ENCODE measurements at regions not wholly inside any gene's neighbourhood (a gene's known extent, or its start where the extent isn't known, plus 50 kb on each side); places are given as distances from the start of the nearest gene placed in this dataset.

DNA sequence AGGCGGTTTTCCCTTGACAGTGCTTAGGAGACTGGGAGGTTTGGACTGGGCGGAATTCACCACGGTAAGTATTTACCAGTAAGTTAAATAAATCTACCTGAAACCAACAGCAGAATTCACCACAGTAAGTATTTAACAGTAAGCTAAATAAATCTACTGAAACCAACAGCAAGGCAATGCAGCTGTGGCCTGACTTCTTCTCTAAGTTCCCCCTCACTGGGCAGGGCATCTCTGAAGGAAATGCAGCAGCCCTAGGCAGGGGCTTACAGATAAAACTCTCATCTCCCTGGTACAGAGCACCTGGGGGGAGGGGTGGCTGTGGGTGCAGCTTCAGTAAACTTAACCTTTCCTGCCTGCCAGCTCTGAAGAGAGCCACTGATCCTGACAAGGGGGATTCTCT lies 432.5 kb upstream of the LRRTM1 start:
- H3K36me3 Mint-ChIP-seq = no peaks in the 10 kb centered on the region
- H3K36me3 ChIP-seq (ENCODE audit: control insufficient read depth in 2 of 2, extremely low read depth in 1 of 2, insufficient read depth in 1 of 2, low read length in 1 of 2) = no peaks in the 10 kb centered on the region
- POLR2A ChIA-PET = no interaction called here
- H3K27me3 ChIP-seq (replicated peaks in 1 of 2; ENCODE audit: control insufficient read depth in 2 of 2, extremely low read depth in 1 of 2, insufficient read depth in 2 of 2, low read length in 1 of 2) = no peaks in the 10 kb centered on the region
- no peaks in the 10 kb centered on the region for H3K4me1 ChIP-seq (ENCODE audit: control insufficient read depth in 1 of 2, extremely low read depth in 1 of 2, insufficient read depth in 2 of 2, low read length in 2 of 2)
- H3K27ac Mint-ChIP-seq = no peak overlapping the region
- no peak for DNase-seq
- H3K4me3 ChIP-seq (ENCODE audit: control insufficient read depth in 1 of 2, extremely low read depth in 1 of 2, low read length in 1 of 2) = no peak overlapping the region
- H3K27me3 Mint-ChIP-seq = no peaks in the 10 kb centered on the region
- no peaks in the 10 kb centered on the region for H3K4me1 Mint-ChIP-seq
- WGBS (ENCODE audit: insufficient coverage) = no CpG with 5 or more reads among the region's 3 CpGs
- CTCF ChIA-PET = no interaction called here
- no peak overlapping the region for H3K27ac ChIP-seq (ENCODE audit: low read length)
- ATAC-seq (replicated peaks in 1 of 4) = no peak
- no peaks in the 10 kb centered on the region for H3K9me3 ChIP-seq
- H3K9me3 Mint-ChIP-seq = peaks cover 23 to 43% (median 33%) of the 10 kb centered on the region in 3 donors
- no peak overlapping the region for H3K4me3 Mint-ChIP-seq

DNA sequence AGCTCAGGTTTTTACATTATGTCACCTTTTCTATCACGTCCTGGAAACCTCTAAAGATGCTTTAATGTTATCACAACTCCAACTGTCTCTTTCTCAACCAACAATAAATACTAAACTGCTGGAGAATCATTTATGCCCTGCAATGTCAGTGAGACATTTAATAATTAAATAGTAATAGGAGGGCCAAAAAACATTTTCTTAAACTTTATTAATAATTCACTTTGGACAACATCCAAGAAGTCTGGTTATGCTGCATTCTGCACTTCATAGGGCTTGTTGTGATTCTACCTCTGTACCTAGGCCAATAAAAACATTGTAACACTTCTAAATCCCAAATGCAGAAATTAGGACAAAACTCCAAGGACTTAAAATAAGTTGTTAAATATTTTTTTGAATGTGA lies 420.4 kb upstream of the LRRTM1 start:
- Mint-ChIP-seq H3K9me3 (peaks cover 17 to 30% (median 30%) of the 10 kb centered on the region in 3 donors), H3K27ac (no peak overlapping the region), H3K4me3 (no peak overlapping the region), H3K4me1 (no peaks in the 10 kb centered on the region), H3K36me3 (no peaks in the 10 kb centered on the region), H3K27me3 (no peaks in the 10 kb centered on the region)
- ATAC-seq (replicated peaks in 1 of 4) (no peak), DNase-seq (no peak)
- ChIA-PET POLR2A (no interaction called here), CTCF (no interaction called here)
- WGBS (ENCODE audit: insufficient coverage) = no CpG with 5 or more reads among the region's 1 CpG
- no peaks in the 10 kb centered on the region for H3K4me1 ChIP-seq (ENCODE audit: control insufficient read depth in 1 of 2, extremely low read depth in 1 of 2, insufficient read depth in 2 of 2, low read length in 2 of 2)
- no peaks in the 10 kb centered on the region for H3K36me3 ChIP-seq (ENCODE audit: control insufficient read depth in 2 of 2, extremely low read depth in 1 of 2, insufficient read depth in 1 of 2, low read length in 1 of 2)
- no peaks in the 10 kb centered on the region for H3K9me3 ChIP-seq
- no peaks in the 10 kb centered on the region for H3K27me3 ChIP-seq (replicated peaks in 1 of 2; ENCODE audit: control insufficient read depth in 2 of 2, extremely low read depth in 1 of 2, insufficient read depth in 2 of 2, low read length in 1 of 2)
- no peak overlapping the region for H3K27ac ChIP-seq (ENCODE audit: low read length)
- no peak overlapping the region for H3K4me3 ChIP-seq (ENCODE audit: control insufficient read depth in 1 of 2, extremely low read depth in 1 of 2, low read length in 1 of 2)

DNA sequence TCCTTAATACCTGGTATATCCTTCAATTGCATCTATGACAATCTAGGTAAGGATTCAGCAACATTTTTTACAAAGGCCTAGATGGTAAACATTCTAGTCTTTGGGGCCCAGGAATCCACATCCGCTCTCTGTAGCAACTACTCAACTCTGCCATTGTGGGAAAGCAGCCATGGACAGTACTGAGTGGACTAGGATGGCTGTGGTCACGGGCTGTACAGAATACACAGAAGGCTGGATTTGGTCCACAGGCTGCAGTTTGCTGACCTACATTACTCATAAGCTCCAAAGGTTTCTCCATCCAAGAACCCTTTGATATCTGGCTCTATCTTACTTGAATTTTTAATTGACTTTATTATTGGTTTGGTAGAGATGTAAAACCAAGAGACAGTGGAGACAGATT lies 418.3 kb upstream of the LRRTM1 start:
- no peak overlapping the region for H3K4me3 Mint-ChIP-seq
- DNase-seq (no peak), ATAC-seq (replicated peaks in 1 of 4) (no peak)
- H3K27me3 Mint-ChIP-seq = no peaks in the 10 kb centered on the region
- Histone ChIP-seq H3K27me3 (replicated peaks in 1 of 2; ENCODE audit: control insufficient read depth in 2 of 2, extremely low read depth in 1 of 2, insufficient read depth in 2 of 2, low read length in 1 of 2) (no peaks in the 10 kb centered on the region), H3K4me3 (ENCODE audit: control insufficient read depth in 1 of 2, extremely low read depth in 1 of 2, low read length in 1 of 2) (no peak overlapping the region), H3K27ac (ENCODE audit: low read length) (no peak overlapping the region), H3K36me3 (ENCODE audit: control insufficient read depth in 2 of 2, extremely low read depth in 1 of 2, insufficient read depth in 1 of 2, low read length in 1 of 2) (no peaks in the 10 kb centered on the region), H3K4me1 (ENCODE audit: control insufficient read depth in 1 of 2, extremely low read depth in 1 of 2, insufficient read depth in 2 of 2, low read length in 2 of 2) (no peaks in the 10 kb centered on the region), H3K9me3 (no peaks in the 10 kb centered on the region)
- WGBS (ENCODE audit: insufficient coverage) = no CpG with 5 or more reads among the region's 2 CpGs
- no peak overlapping the region for H3K27ac Mint-ChIP-seq
- H3K9me3 Mint-ChIP-seq = peaks cover 17 to 34% (median 24%) of the 10 kb centered on the region in 3 donors
- no peaks in the 10 kb centered on the region for H3K4me1 Mint-ChIP-seq
- H3K36me3 Mint-ChIP-seq = no peaks in the 10 kb centered on the region
- CTCF ChIA-PET = no interaction called here
- POLR2A ChIA-PET = no interaction called here

DNA sequence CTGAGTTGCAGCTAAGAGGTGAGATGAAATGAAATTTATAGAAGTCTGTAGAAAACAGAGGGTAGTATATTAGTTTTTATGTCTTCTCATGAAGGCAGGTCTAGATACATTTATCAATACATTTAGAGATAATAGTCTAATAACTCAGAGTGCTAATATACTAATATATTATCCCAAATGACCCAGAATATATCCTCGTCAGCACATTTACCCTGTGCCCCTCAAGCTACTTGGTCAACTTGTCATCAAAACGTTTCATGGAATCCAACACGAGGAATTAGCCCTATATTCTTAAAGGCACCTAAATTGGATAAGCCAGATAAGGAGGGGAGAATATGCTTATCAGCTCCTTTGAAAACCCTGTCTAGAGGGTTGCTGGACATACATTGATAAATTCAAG lies 415.1 kb upstream of the LRRTM1 start:
- POLR2A ChIA-PET = no interaction called here
- no CpG with 5 or more reads among the region's 3 CpGs for WGBS (ENCODE audit: insufficient coverage)
- H3K9me3 Mint-ChIP-seq = peaks cover 16 to 29% (median 23%) of the 10 kb centered on the region in 3 donors
- Histone ChIP-seq H3K4me1 (ENCODE audit: control insufficient read depth in 1 of 2, extremely low read depth in 1 of 2, insufficient read depth in 2 of 2, low read length in 2 of 2) (no peaks in the 10 kb centered on the region), H3K27me3 (replicated peaks in 1 of 2; ENCODE audit: control insufficient read depth in 2 of 2, extremely low read depth in 1 of 2, insufficient read depth in 2 of 2, low read length in 1 of 2) (no peaks in the 10 kb centered on the region), H3K9me3 (no peaks in the 10 kb centered on the region), H3K36me3 (ENCODE audit: control insufficient read depth in 2 of 2, extremely low read depth in 1 of 2, insufficient read depth in 1 of 2, low read length in 1 of 2) (no peaks in the 10 kb centered on the region), H3K4me3 (ENCODE audit: control insufficient read depth in 1 of 2, extremely low read depth in 1 of 2, low read length in 1 of 2) (no peak overlapping the region), H3K27ac (ENCODE audit: low read length) (no peak overlapping the region)
- no peaks in the 10 kb centered on the region for H3K27me3 Mint-ChIP-seq
- H3K27ac Mint-ChIP-seq = no peak overlapping the region
- H3K36me3 Mint-ChIP-seq = no peaks in the 10 kb centered on the region
- no peaks in the 10 kb centered on the region for H3K4me1 Mint-ChIP-seq
- ATAC-seq (replicated peaks in 1 of 4) (no peak), DNase-seq (no peak)
- no peak overlapping the region for H3K4me3 Mint-ChIP-seq
- CTCF ChIA-PET = no interaction called here

DNA sequence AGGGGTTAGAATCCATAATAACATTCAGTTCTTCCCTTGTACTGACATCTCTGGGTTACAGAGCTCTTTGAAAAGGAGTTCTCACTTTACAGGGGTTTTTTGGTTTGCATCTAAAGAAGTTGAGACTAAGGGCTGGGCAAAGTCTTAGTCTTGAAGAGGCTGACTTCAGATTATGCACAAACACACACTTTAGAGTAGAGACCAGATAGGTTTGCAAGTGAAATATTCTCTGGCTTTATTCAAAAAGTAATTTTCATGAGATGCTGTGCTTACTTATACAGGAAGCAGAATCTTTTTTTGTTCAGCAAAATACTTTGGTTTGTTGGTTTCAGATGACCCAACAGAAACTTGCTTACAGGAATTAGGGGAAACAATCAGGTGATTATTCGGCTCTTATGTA lies 410.9 kb upstream of the LRRTM1 start:
- no peaks in the 10 kb centered on the region for H3K27me3 Mint-ChIP-seq
- H3K9me3 ChIP-seq = peaks cover 8% of the 10 kb centered on the region
- no peak overlapping the region for H3K27ac Mint-ChIP-seq
- no peak for DNase-seq
- no peak for ATAC-seq (replicated peaks in 1 of 4)
- H3K9me3 Mint-ChIP-seq = peaks cover 7 to 20% (median 14%) of the 10 kb centered on the region in 3 donors
- no CpG with 5 or more reads among the region's 1 CpG for WGBS (ENCODE audit: insufficient coverage)
- no peak overlapping the region for H3K4me3 ChIP-seq (ENCODE audit: control insufficient read depth in 1 of 2, extremely low read depth in 1 of 2, low read length in 1 of 2)
- H3K27me3 ChIP-seq (replicated peaks in 1 of 2; ENCODE audit: control insufficient read depth in 2 of 2, extremely low read depth in 1 of 2, insufficient read depth in 2 of 2, low read length in 1 of 2) = no peaks in the 10 kb centered on the region
- H3K36me3 ChIP-seq (ENCODE audit: control insufficient read depth in 2 of 2, extremely low read depth in 1 of 2, insufficient read depth in 1 of 2, low read length in 1 of 2) = no peaks in the 10 kb centered on the region
- ChIA-PET POLR2A (no interaction called here), CTCF (no interaction called here)
- H3K4me3 Mint-ChIP-seq = no peak overlapping the region
- H3K27ac ChIP-seq (ENCODE audit: low read length) = no peak overlapping the region
- no peaks in the 10 kb centered on the region for H3K4me1 ChIP-seq (ENCODE audit: control insufficient read depth in 1 of 2, extremely low read depth in 1 of 2, insufficient read depth in 2 of 2, low read length in 2 of 2)
- H3K36me3 Mint-ChIP-seq = no peaks in the 10 kb centered on the region
- H3K4me1 Mint-ChIP-seq = no peaks in the 10 kb centered on the region

DNA sequence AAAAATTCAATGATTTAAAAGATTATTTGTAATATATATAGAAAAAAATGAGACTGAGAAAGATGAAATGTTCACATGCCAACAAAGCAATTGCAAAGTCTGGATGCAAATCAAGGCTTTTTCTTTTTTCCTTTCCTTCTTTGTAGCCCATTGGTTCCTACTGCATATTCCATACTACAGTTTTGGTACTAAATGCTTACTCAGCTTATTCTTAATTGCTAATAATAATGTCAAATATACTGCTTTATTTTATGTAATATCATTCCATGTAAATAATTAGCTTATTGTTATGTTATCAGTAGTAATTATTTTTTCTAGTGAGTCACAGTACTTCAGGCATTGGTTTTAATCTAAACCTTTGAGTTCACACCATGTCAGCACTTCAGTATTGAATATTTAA lies 407.4 kb upstream of the LRRTM1 start:
- no peak overlapping the region for H3K4me3 ChIP-seq (ENCODE audit: control insufficient read depth in 1 of 2, extremely low read depth in 1 of 2, low read length in 1 of 2)
- Mint-ChIP-seq H3K36me3 (no peaks in the 10 kb centered on the region), H3K9me3 (peaks cover 11 to 20% (median 13%) of the 10 kb centered on the region in 3 donors), H3K27me3 (no peaks in the 10 kb centered on the region), H3K27ac (no peak overlapping the region), H3K4me1 (no peaks in the 10 kb centered on the region), H3K4me3 (no peak overlapping the region)
- no peak for ATAC-seq (replicated peaks in 1 of 4)
- no peak for DNase-seq
- POLR2A ChIA-PET = no interaction called here
- no peaks in the 10 kb centered on the region for H3K36me3 ChIP-seq (ENCODE audit: control insufficient read depth in 2 of 2, extremely low read depth in 1 of 2, insufficient read depth in 1 of 2, low read length in 1 of 2)
- CTCF ChIA-PET = no interaction called here
- H3K9me3 ChIP-seq = peaks cover 8% of the 10 kb centered on the region
- H3K4me1 ChIP-seq (ENCODE audit: control insufficient read depth in 1 of 2, extremely low read depth in 1 of 2, insufficient read depth in 2 of 2, low read length in 2 of 2) = no peaks in the 10 kb centered on the region
- H3K27me3 ChIP-seq (replicated peaks in 1 of 2; ENCODE audit: control insufficient read depth in 2 of 2, extremely low read depth in 1 of 2, insufficient read depth in 2 of 2, low read length in 1 of 2) = no peaks in the 10 kb centered on the region
- H3K27ac ChIP-seq (ENCODE audit: low read length) = no peak overlapping the region

DNA sequence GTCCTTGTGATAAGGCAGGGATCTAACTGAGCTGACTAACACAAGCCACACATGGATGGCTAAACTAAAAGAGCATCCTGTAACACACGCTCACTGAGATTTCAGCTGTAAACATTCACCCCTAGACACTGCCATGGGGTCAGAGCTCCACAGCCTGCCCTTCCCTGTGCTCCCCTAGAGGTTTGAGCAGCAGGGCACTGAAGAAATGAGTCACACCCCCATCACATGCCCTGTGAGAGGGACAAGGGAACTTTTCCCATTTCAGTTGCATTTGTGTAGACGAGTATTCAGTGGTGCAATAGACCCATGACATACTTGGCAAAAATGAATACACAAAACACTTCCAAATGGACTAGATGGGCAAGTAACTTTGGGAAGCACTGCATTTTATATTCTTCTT lies 402.4 kb upstream of the LRRTM1 start:
- peaks cover 12 to 24% (median 24%) of the 10 kb centered on the region in 3 donors for H3K9me3 Mint-ChIP-seq
- no peaks in the 10 kb centered on the region for H3K4me1 Mint-ChIP-seq
- Histone ChIP-seq H3K27me3 (replicated peaks in 1 of 2; ENCODE audit: control insufficient read depth in 2 of 2, extremely low read depth in 1 of 2, insufficient read depth in 2 of 2, low read length in 1 of 2) (no peaks in the 10 kb centered on the region), H3K27ac (ENCODE audit: low read length) (no peak overlapping the region), H3K4me1 (ENCODE audit: control insufficient read depth in 1 of 2, extremely low read depth in 1 of 2, insufficient read depth in 2 of 2, low read length in 2 of 2) (no peaks in the 10 kb centered on the region), H3K4me3 (ENCODE audit: control insufficient read depth in 1 of 2, extremely low read depth in 1 of 2, low read length in 1 of 2) (no peak overlapping the region), H3K36me3 (ENCODE audit: control insufficient read depth in 2 of 2, extremely low read depth in 1 of 2, insufficient read depth in 1 of 2, low read length in 1 of 2) (no peaks in the 10 kb centered on the region), H3K9me3 (peaks cover 5% of the 10 kb centered on the region)
- H3K27me3 Mint-ChIP-seq = no peaks in the 10 kb centered on the region
- ChIA-PET POLR2A (no interaction called here), CTCF (no interaction called here)
- no CpG with 5 or more reads among the region's 2 CpGs for WGBS (ENCODE audit: insufficient coverage)
- DNase-seq (no peak), ATAC-seq (replicated peaks in 1 of 4) (no peak)
- H3K36me3 Mint-ChIP-seq = no peaks in the 10 kb centered on the region
- no peak overlapping the region for H3K4me3 Mint-ChIP-seq
- no peak overlapping the region for H3K27ac Mint-ChIP-seq
